Mesendoderm (in vitro differentiated cells): ENCODE measurements at regions not wholly inside any gene's neighbourhood (a gene's known extent, or its start where the extent isn't known, plus 50 kb on each side); places are given as distances from the start of the nearest gene placed in this dataset.

ENCODE experiments used
- DNase-seq: peaks from one replicate; pipeline ENCODE4 v3.0.0; 2013
- H2AK5ac ChIP-seq: 2 replicates; pipeline ENCODE4 v1.6.1; 2013; ENCODE audit warnings: low read length, inconsistent platforms
- H2BK120ac ChIP-seq: 2 replicates; pipeline ENCODE4 v1.6.1; 2013; ENCODE audit warnings: low read depth, mild to moderate bottlenecking, low read length, moderate library complexity, mixed read lengths
- H2BK15ac ChIP-seq: replicated peaks from 2 replicates; pipeline ENCODE4 v1.6.1; 2013; ENCODE audit warnings: low read depth, mild to moderate bottlenecking, moderate library complexity
- H2BK5ac ChIP-seq: 2 replicates; pipeline ENCODE4 v1.6.1; 2013; ENCODE audit warnings: low read length, inconsistent platforms
- H3K18ac ChIP-seq: 2 replicates; pipeline ENCODE4 v1.6.1; 2013; ENCODE audit warnings: mild to moderate bottlenecking, low read length, mixed read lengths
- H3K23ac ChIP-seq: one replicate; pipeline ENCODE4 v1.6.1; 2013; ENCODE audit warnings: low read length
- H3K27ac ChIP-seq: 2 replicates; pipeline ENCODE4 v1.5.1; 2013; ENCODE audit warnings: low read depth, mild to moderate bottlenecking, inconsistent platforms, low read length, moderate library complexity
- H3K27me3 ChIP-seq: 2 replicates; pipeline ENCODE4 v1.6.1; 2013; ENCODE audit warnings: low read length, control low read depth, mild to moderate bottlenecking, inconsistent platforms; ENCODE audit not compliant: insufficient read depth, poor library complexity
- H3K36me3 ChIP-seq: 2 replicates; pipeline ENCODE4 v1.6.1; 2013; ENCODE audit warnings: low read length, inconsistent platforms; ENCODE audit not compliant: control insufficient read depth, insufficient read depth
- H3K4ac ChIP-seq: one replicate; pipeline ENCODE4 v1.6.1; 2013; ENCODE audit warnings: low read depth, mild to moderate bottlenecking, low read length, moderate library complexity
- H3K4me1 ChIP-seq: 2 replicates; pipeline ENCODE4 v1.6.1; 2013; ENCODE audit warnings: low read depth, low read length, inconsistent platforms; ENCODE audit not compliant: control insufficient read depth
- H3K4me2 ChIP-seq: 2 replicates; pipeline ENCODE4 v1.6.1; 2013; ENCODE audit warnings: low read length
- H3K4me3 ChIP-seq: 2 replicates; pipeline ENCODE4 v1.5.1; 2013; ENCODE audit warnings: mild to moderate bottlenecking, low read length
- H3K56ac ChIP-seq: one replicate; pipeline ENCODE4 v1.6.1; 2013; ENCODE audit warnings: low read length
- H3K79me1 ChIP-seq: 2 replicates; pipeline ENCODE4 v1.6.1; 2013; ENCODE audit warnings: low read length, inconsistent platforms
- H3K79me2 ChIP-seq: 2 replicates; pipeline ENCODE4 v1.6.1; 2013; ENCODE audit warnings: mild to moderate bottlenecking, low read length; ENCODE audit not compliant: control insufficient read depth, insufficient read depth
- H3K9ac ChIP-seq: 2 replicates; pipeline ENCODE4 v1.6.1; 2013; ENCODE audit warnings: low read length, inconsistent platforms
- H4K5ac ChIP-seq: one replicate; pipeline ENCODE4 v1.6.1; 2013; ENCODE audit warnings: low read length
- H4K8ac ChIP-seq: one replicate; pipeline ENCODE4 v1.6.1; 2013; ENCODE audit warnings: low read depth, mild to moderate bottlenecking, control low read depth, low read length, moderate library complexity
- WGBS: extraction: QIAGEN DNeasy Blood & Tissue Kit; methylation state at CpG from one replicate; pipeline ENCODE4 v1.1.7; 2013; ENCODE audit warnings: low lambda C conversion rate, missing lambda C conversion rate; ENCODE audit not compliant: insufficient coverage; ENCODE audit errors: extremely low coverage; 5-methylcytosine and 5-hydroxymethylcytosine counted together

GRCh38 chr4:133439830-133440229, 290.7 kb downstream of the PCDH10 start:
- Histone ChIP-seq H3K4me2 (no peak overlapping the region), H3K18ac (no peak overlapping the region), H3K79me1 (no peaks in the 10 kb centered on the region), H2BK5ac (no peak overlapping the region), H2AK5ac (no peak overlapping the region), H4K5ac (no peak overlapping the region), H3K56ac (no peak overlapping the region), H3K27me3 (no peaks in the 10 kb centered on the region), H3K79me2 (no peaks in the 10 kb centered on the region), H3K4ac (no peak overlapping the region), H2BK15ac (no peak overlapping the region), H3K23ac (no peak overlapping the region), H3K9ac (no peak overlapping the region), H3K4me1 (no peaks in the 10 kb centered on the region), H3K36me3 (no peaks in the 10 kb centered on the region), H3K4me3 (no peak overlapping the region), H4K8ac (no peak overlapping the region), H2BK120ac (no peak overlapping the region), H3K27ac (no peak overlapping the region)
- no CpG with 5 or more reads among the region's 2 CpGs for WGBS
- no peak for DNase-seq

GRCh38 chr4:133424605-133425004, 275.5 kb downstream of the PCDH10 start:
- Histone ChIP-seq H3K9ac (no peak overlapping the region), H3K79me2 (no peaks in the 10 kb centered on the region), H3K4me1 (no peaks in the 10 kb centered on the region), H2AK5ac (no peak overlapping the region), H3K4me3 (no peak overlapping the region), H3K56ac (no peak overlapping the region), H3K23ac (no peak overlapping the region), H3K18ac (no peak overlapping the region), H4K5ac (no peak overlapping the region), H3K4me2 (no peak overlapping the region), H2BK120ac (no peak overlapping the region), H3K79me1 (no peaks in the 10 kb centered on the region), H3K27ac (no peak overlapping the region), H2BK15ac (no peak overlapping the region), H3K36me3 (no peaks in the 10 kb centered on the region), H3K4ac (no peak overlapping the region), H3K27me3 (no peaks in the 10 kb centered on the region), H4K8ac (no peak overlapping the region), H2BK5ac (no peak overlapping the region)
- no peak for DNase-seq
- no CpG with 5 or more reads among the region's 4 CpGs for WGBS

GRCh38 chr4:133403913-133404312, 254.8 kb downstream of the PCDH10 start:
- peak overlapping the region; percentile 20 for H3K56ac ChIP-seq
- H3K79me2 ChIP-seq = no peaks in the 10 kb centered on the region
- H3K4me3 ChIP-seq = no peak overlapping the region
- no peak overlapping the region for H2BK5ac ChIP-seq
- no peaks in the 10 kb centered on the region for H3K36me3 ChIP-seq
- no peak overlapping the region for H2BK120ac ChIP-seq
- no peak overlapping the region for H2BK15ac ChIP-seq
- no peaks in the 10 kb centered on the region for H3K4me1 ChIP-seq
- no peak overlapping the region for H2AK5ac ChIP-seq
- no peak overlapping the region for H4K8ac ChIP-seq
- H3K79me1 ChIP-seq = no peaks in the 10 kb centered on the region
- no peak overlapping the region for H3K18ac ChIP-seq
- no peak overlapping the region for H3K23ac ChIP-seq
- H3K27ac ChIP-seq = no peak overlapping the region
- H3K27me3 ChIP-seq = no peaks in the 10 kb centered on the region
- H4K5ac ChIP-seq = no peak overlapping the region
- no peak overlapping the region for H3K9ac ChIP-seq
- DNase-seq = peak; percentile 55
- no CpG with 5 or more reads among the region's 2 CpGs for WGBS
- no peak overlapping the region for H3K4ac ChIP-seq
- H3K4me2 ChIP-seq = no peak overlapping the region

- no peaks in the 10 kb centered on the region for H3K27me3 ChIP-seq
- H3K4me3 ChIP-seq = no peak overlapping the region
- no peaks in the 10 kb centered on the region for H3K79me1 ChIP-seq
- no peak overlapping the region for H3K9ac ChIP-seq
- no peak overlapping the region for H2BK5ac ChIP-seq
- no peak overlapping the region for H4K8ac ChIP-seq
- no CpG with 5 or more reads among the region's 1 CpG for WGBS
- H3K18ac ChIP-seq = no peak overlapping the region
- H2AK5ac ChIP-seq = no peak overlapping the region
- peak; percentile 53 for DNase-seq
- no peak overlapping the region for H3K56ac ChIP-seq
- no peak overlapping the region for H2BK15ac ChIP-seq
- H3K79me2 ChIP-seq = no peaks in the 10 kb centered on the region
- no peak overlapping the region for H3K27ac ChIP-seq
- no peak overlapping the region for H3K23ac ChIP-seq
- H4K5ac ChIP-seq = no peak overlapping the region
- no peaks in the 10 kb centered on the region for H3K4me1 ChIP-seq
- no peak overlapping the region for H3K4me2 ChIP-seq
- H3K4ac ChIP-seq = no peak overlapping the region
- no peak overlapping the region for H2BK120ac ChIP-seq
- H3K36me3 ChIP-seq = no peaks in the 10 kb centered on the region
Measured at GRCh38 chr4:133402616-133403015, 253.5 kb downstream of the PCDH10 start.

GRCh38 chr4:133394971-133395627, 246.0 kb downstream of the PCDH10 start:
- no peak overlapping the region for H3K27ac ChIP-seq
- no peaks in the 10 kb centered on the region for H3K79me2 ChIP-seq
- H3K27me3 ChIP-seq = no peaks in the 10 kb centered on the region
- no peak overlapping the region for H4K5ac ChIP-seq
- no CpG with 5 or more reads among the region's 7 CpGs for WGBS
- no peak overlapping the region for H2BK5ac ChIP-seq
- H3K56ac ChIP-seq = no peak overlapping the region
- H3K4me3 ChIP-seq = no peak overlapping the region
- H2AK5ac ChIP-seq = no peak overlapping the region
- DNase-seq = no peak
- H3K18ac ChIP-seq = no peak overlapping the region
- H3K4me2 ChIP-seq = no peak overlapping the region
- no peak overlapping the region for H3K9ac ChIP-seq
- no peaks in the 10 kb centered on the region for H3K79me1 ChIP-seq
- no peak overlapping the region for H3K23ac ChIP-seq
- H3K36me3 ChIP-seq = no peaks in the 10 kb centered on the region
- no peak overlapping the region for H4K8ac ChIP-seq
- H2BK120ac ChIP-seq = no peak overlapping the region
- no peak overlapping the region for H2BK15ac ChIP-seq
- H3K4ac ChIP-seq = no peak overlapping the region
- peaks cover 1% of the 10 kb centered on the region for H3K4me1 ChIP-seq
